M059J (cell line): ENCODE measurements at regions not wholly inside any gene's neighbourhood (a gene's known extent, or its start where the extent isn't known, plus 50 kb on each side); places are given as distances from the start of the nearest gene placed in this dataset.

Experiments used
- DNase-seq: peaks from one replicate; pipeline ENCODE4 v3.0.0-alpha.2; 2012; ENCODE audit warnings: low read depth

- DNase-seq = no peak
Observed at GRCh38 chr3:104820959-104821358, 545.8 kb upstream of the ALCAM start.

GRCh38 chr3:104825116-104825515 is 541.6 kb upstream of the ALCAM start:
- DNase-seq = no peak

DNA sequence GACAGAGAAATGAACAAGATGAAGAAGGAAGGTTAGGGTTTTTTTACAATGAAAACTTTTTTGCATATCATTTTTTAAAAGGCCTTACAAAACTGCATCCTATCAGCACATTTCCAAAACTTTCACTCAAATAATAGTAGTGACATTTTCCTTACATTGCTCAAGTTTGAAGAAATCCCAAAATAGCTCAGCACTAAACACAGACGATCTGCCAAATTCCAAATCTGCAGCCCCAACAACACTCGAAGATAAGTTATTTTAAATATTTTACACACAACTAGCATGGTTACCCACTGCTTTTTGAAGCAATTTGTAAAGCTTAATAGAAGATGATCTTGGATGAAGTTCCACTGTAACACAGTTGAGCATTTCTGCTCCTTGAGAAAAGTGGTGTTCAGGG is 535.6 kb upstream of the ALCAM start:
- no peak for DNase-seq

GRCh38 chr3:104832530-104832929 is 534.2 kb upstream of the ALCAM start:
- no peak for DNase-seq

DNA sequence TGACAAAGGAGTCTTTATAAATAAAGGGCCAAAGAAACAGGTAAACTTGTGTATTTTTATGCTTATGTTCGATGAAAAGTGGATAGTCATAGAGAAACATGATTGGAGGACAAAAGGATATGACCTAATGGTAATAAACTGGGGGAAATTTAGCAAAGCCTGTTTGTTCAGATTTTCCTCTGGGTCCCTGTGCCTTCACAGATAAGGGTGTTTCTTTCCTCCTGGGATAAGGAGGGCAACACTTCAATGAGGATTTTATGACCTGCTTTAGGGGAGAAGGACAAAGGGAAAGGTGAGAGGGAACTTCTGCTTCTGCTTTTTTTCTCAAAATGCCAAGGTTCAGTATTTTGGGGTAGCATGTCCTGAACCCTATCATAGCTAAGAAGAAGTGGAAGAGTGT is 531.3 kb upstream of the ALCAM start:
- DNase-seq = no peak

DNA sequence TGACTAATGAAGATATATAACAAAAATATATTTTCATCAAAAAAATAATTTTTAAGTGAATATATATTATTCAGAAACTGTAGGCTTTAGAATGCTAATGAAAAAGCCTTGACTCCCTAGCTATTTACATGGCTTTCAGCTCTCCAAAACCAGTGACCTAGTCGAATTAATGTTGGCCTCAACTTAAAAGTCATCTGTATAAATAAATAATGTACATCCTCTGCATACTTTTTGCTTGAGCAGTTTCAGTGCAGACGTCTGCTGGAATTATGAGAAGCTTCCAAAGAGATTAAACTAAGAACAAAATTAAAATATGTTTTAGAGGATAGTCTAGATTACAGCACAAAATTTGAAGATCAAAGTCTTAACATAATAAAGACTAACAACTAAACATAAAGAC is 520.4 kb upstream of the ALCAM start:
- no peak for DNase-seq

GRCh38 chr3:104849070-104849469 is 517.6 kb upstream of the ALCAM start:
- no peak for DNase-seq

- no peak for DNase-seq
Observed at GRCh38 chr3:104854468-104854867, 512.2 kb upstream of the ALCAM start.

DNA sequence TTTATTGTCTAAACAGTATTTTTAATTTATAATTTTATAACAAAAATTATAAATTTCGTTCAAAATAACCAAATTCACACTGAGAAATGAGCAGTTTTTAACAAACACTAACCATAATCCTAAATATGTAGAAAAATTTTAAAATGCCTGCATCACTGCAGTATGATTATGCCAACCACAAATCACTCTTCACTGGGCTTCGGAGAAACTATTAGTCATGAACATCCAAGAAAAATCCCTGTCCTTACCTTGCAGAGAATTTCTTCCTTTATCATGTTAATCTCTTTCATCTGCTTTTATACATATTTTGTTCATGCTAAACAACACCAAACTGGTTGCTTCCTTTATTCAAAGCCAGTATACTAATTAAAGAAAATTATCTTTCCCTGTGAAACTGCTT is 511.0 kb upstream of the ALCAM start:
- DNase-seq = no peak

DNA sequence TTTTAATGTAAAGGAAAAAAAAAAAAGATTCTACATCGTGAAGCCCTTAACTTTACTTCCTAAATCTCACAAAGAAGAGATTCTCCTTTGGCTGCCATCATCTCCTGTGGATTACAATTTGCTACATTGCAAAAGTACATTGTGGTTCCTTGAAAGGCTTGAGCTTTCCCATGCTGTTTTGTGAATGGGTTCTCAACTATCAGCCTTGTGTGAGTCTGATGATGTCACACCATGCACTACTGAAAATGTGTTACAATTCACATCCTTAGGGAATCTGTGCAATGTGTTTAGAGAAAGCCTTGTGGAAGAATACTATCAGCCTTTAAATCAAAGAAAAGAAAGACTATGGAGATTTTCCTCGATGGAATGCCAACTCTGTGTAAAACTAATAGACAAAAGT is 510.0 kb upstream of the ALCAM start:
- no peak for DNase-seq

DNA sequence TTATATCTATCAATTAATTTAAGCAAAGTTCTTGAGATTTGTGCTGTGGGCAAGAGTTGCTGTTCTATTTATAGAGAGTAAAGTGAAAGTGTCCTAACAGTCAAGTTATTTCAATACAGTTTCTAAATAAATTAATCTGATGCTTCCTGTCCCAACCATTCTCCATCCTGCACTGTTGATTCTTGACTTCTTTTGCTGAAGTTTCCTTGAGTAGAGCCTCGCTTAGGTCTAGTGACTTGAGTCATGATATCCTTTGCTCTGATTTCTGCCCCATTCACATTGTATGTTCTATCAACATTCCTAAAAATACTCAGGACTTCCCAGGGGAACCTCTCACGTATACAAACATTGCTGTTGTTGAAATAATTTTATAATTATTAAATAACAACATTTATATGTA is 498.4 kb upstream of the ALCAM start:
- DNase-seq = no peak

DNA sequence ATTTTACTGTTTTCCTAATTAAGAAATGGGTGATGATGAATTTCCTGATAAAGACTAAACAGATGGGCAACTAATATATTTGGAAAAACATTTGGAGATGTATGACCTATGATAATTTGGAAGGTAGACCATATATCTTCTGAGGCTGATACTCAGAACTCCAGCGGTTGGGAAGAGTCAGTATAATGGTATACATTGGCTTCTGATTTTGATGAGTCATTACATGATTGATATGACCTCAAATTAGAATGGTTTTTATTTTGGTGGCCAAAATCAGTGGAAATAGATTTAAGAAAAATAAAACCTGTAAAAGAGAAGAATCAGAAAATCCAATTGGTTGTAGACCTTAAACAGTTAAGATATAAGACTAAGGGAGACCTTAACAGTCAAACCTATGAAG is 496.4 kb upstream of the ALCAM start:
- no peak for DNase-seq

- DNase-seq = peak; percentile 69
Observed at GRCh38 chr3:104873331-104873730, 493.4 kb upstream of the ALCAM start.

- no peak for DNase-seq
Observed at GRCh38 chr3:104878395-104878794, 488.3 kb upstream of the ALCAM start.

GRCh38 chr3:104879919-104880318 is 486.8 kb upstream of the ALCAM start:
- DNase-seq = peak; percentile 75

DNA sequence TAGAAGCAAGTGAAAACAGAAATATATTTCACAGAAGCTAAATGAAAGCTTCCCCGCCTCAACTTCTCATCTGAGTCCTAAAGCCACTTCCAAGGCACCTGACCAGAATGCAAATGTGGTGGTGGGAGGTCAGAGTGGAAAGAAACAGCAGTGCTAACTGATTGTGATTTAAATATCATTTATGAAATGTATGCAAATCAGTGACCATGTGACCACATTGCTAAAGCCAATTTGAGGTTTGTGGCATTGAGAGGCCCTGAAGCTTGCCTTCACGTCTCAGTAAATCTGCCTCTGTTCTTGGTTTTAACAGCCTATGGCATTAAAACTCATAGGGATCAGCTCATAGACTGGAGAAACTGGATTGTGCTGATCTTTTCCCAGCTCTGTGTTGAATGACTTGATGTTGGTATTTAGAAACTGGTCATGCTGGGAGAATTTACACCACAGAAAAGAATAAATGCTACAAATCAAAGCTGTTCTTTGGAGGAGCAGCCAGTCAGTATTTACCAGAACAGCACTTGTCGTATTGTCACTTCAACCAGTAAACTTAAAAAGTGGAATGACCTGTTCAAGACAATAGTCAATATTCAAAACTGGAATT is 481.4 kb upstream of the ALCAM start:
- DNase-seq = peak; percentile 25

DNA sequence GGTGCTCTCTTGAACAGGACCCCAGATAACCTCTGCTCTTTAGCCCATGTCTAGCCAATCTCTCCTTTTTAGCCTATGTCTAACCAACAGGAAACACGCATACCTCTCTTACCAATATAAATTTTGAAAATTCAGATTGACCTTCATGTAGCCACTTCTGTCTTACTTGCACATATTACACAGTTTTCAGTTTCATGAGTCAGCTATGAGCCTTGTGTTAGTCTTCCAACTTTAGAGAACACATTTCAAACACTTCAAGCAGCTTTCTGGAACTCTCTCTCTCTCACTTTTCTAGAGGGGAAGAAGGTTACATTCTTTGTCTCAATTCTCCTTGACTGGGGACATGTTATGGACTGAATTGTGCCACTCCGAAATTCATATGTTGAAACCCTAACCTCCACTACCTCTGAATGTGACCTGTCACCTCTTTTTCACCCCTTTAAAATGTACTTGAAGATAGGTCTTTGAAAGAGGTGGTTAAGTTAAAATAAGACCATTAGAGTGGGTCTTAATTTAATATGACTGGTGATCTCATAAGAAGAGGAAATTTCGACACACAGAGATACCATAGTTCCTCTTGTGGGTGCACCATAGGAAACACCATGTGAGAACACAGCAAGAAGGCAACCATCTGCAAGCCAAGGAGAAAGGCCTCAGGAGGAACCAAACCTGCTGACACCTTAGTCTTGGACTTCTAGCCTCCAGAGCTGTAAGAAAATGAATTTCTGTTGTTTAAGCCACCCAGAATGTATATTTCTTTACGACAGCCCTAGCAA is 480.3 kb upstream of the ALCAM start:
- peak; percentile 54 for DNase-seq

- peak; percentile 76 for DNase-seq
Observed at GRCh38 chr3:104887069-104887468, 479.6 kb upstream of the ALCAM start.

GRCh38 chr3:104887619-104888018 is 479.1 kb upstream of the ALCAM start:
- no peak for DNase-seq

DNA sequence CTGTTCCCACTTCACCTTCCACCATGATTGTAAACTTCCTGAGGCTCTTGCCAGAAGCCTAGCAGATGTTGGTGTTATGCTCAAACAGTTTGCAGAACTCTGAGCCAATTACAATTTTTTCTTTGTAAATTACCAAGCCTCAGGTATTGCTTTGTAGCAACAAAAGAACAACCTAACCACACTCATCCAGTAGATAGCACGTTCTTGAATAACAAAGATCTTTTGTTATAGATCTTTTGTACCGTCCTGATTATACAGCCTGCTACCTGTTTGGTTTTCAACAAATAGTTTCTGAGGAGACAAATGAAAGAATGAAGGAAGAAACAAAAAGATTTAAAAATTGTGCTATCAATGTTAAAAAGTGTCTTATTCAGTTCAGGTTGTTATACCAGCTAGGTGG is 474.7 kb upstream of the ALCAM start:
- DNase-seq = no peak

- no peak for DNase-seq
Observed at GRCh38 chr3:104896624-104897023, 470.1 kb upstream of the ALCAM start.

GRCh38 chr3:104901396-104901795 is 465.3 kb upstream of the ALCAM start:
- DNase-seq = no peak

DNA sequence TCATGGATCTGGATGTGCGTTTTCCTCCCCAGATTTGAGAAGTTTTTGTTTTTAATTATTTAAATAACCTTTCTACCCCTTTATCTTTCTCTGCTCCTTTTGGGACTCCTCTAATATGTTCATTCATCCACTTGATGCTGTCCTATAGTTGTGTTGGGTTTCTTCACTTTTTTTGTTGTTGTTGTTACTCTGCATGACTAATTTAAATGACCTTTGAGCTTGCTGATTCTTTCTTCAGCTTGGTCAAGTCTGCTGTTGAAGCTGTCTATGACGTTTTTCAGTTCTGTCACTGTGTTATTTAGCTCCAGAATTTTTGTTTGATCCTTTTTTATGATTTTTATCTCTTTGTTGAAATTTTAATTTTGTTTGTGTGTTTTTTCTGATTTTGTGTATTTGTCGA is 463.6 kb upstream of the ALCAM start:
- DNase-seq = no peak
